SU-DHL-6 (cell line): ENCODE measurements at regions not wholly inside any gene's neighbourhood (a gene's known extent, or its start where the extent isn't known, plus 50 kb on each side); places are given as distances from the start of the nearest gene placed in this dataset.

Source experiments
- H2AFZ ChIP-seq: fragments of 200-600 bp; sonication (generic); 2 replicates; pipeline ENCODE4 v1.6.1; 2014; ENCODE audit warnings: low read depth, mild to moderate bottlenecking, moderate library complexity, mixed read lengths, antibody characterized with exemption, low read length; ENCODE audit not compliant: severe bottlenecking
- H3F3A ChIP-seq: fragments of 200-600 bp; shearing (Covaris generic); 2 replicates; pipeline ENCODE4 v1.6.0; 2016; ENCODE audit warnings: antibody characterized with exemption, mild to moderate bottlenecking; ENCODE audit not compliant: insufficient read depth
- H3K27ac ChIP-seq: fragments of 200-600 bp; sonication (generic); 2 replicates; pipeline ENCODE4 v1.5.1; 2016; ENCODE audit warnings: low read depth, mild to moderate bottlenecking, low read length, moderate library complexity, mixed read lengths
- H3K27me3 ChIP-seq: fragments of 200-600 bp; sonication (generic), shearing (Covaris generic); 2 replicates; pipeline ENCODE4 v1.6.0; 2014; ENCODE audit warnings: mild to moderate bottlenecking, low read length
- H3K36me3 ChIP-seq: fragments of 200-600 bp; sonication (generic); 2 replicates; pipeline ENCODE4 v1.6.1; 2014; ENCODE audit warnings: mild to moderate bottlenecking, low read length, mixed read lengths
- H3K4me2 ChIP-seq: fragments of 300-600, 200-600 bp; shearing (Covaris generic), sonication (generic); 2 replicates; pipeline ENCODE4 v1.6.0; 2014; ENCODE audit warnings: low read length, low read depth, mild to moderate bottlenecking; ENCODE audit not compliant: poor library complexity, severe bottlenecking
- H3K4me3 ChIP-seq: fragments of 200-600 bp; sonication (generic); 2 replicates; pipeline ENCODE4 v1.5.1; 2014; ENCODE audit warnings: antibody characterized with exemption, low read length, mild to moderate bottlenecking, mixed read lengths; ENCODE audit not compliant: insufficient read depth, poor library complexity, severe bottlenecking
- H3K79me2 ChIP-seq: fragments of 200-600 bp; sonication (generic); 2 replicates; pipeline ENCODE4 v1.6.1; 2014; ENCODE audit warnings: mild to moderate bottlenecking, low read length, moderate library complexity; ENCODE audit not compliant: insufficient read depth
- H3K9ac ChIP-seq: fragments of 200-600 bp; sonication (generic); 2 replicates; pipeline ENCODE4 v1.7.0; 2014; ENCODE audit warnings: mild to moderate bottlenecking, low read length
- H3K9me2 ChIP-seq: fragments of 200-600 bp; sonication (generic); replicated peaks from 2 replicates; pipeline ENCODE4 v1.6.1; 2014; ENCODE audit warnings: low read length; ENCODE audit not compliant: insufficient read depth
- H3K9me3 ChIP-seq: fragments of 200-600 bp; sonication (generic); 2 replicates; pipeline ENCODE4 v1.6.1; 2014; ENCODE audit warnings: low read length, mixed read lengths; ENCODE audit not compliant: insufficient read depth
- H4K20me1 ChIP-seq: fragments of 200-600 bp; sonication (generic); 2 replicates; pipeline ENCODE4 v1.6.1; 2014; ENCODE audit warnings: low read depth, mild to moderate bottlenecking, antibody characterized with exemption, low read length, moderate library complexity, mixed read lengths
- CTCF ChIP-seq: fragments of 200-600 bp; sonication (generic); IDR thresholded peaks from one replicate; pipeline ENCODE4 v1.5.1; 2017; ENCODE audit warnings: antibody characterized with exemption, mild to moderate bottlenecking, low read length, moderate library complexity; ENCODE audit not compliant: insufficient read depth, poor library complexity, severe bottlenecking
- EZH2phosphoT487 ChIP-seq: fragments of 200-600 bp; sonication (generic), shearing (Covaris generic); conservative IDR thresholded peaks from 2 replicates; pipeline ENCODE4 v1.6.1; 2018; ENCODE audit warnings: mild to moderate bottlenecking, antibody characterized with exemption, low read length, moderate library complexity, mixed read lengths

- TF ChIP-seq CTCF (no peak), EZH2phosphoT487 (no peak)
- Histone ChIP-seq H3K4me3 (no peak overlapping the region), H3K9me3 (no peaks in the 10 kb centered on the region), H3F3A (no peaks in the 10 kb centered on the region), H3K27ac (no peak overlapping the region), H3K9ac (no peak overlapping the region), H3K27me3 (no peaks in the 10 kb centered on the region), H3K9me2 (no peaks in the 10 kb centered on the region), H2AFZ (no peak overlapping the region), H3K4me2 (no peak overlapping the region), H3K36me3 (no peaks in the 10 kb centered on the region), H4K20me1 (no peaks in the 10 kb centered on the region), H3K79me2 (no peaks in the 10 kb centered on the region)
Measured at GRCh38 chr5:96033116-96033515, 71.5 kb upstream of the ELL2 start.

- H3K36me3 ChIP-seq: no peaks in the 10 kb centered on the region
- H2AFZ ChIP-seq: no peak overlapping the region
- H3K79me2 ChIP-seq: no peaks in the 10 kb centered on the region
- TF ChIP-seq EZH2phosphoT487: no peak
- TF ChIP-seq CTCF: no peak
- no peaks in the 10 kb centered on the region for H3K9me3 ChIP-seq
- H3K27me3 ChIP-seq: no peaks in the 10 kb centered on the region
- H3F3A ChIP-seq: no peaks in the 10 kb centered on the region
- H4K20me1 ChIP-seq: no peaks in the 10 kb centered on the region
- no peak overlapping the region for H3K9ac ChIP-seq
- no peak overlapping the region for H3K4me2 ChIP-seq
- H3K4me3 ChIP-seq: no peak overlapping the region
- no peak overlapping the region for H3K27ac ChIP-seq
- H3K9me2 ChIP-seq: no peaks in the 10 kb centered on the region
Measured at GRCh38 chr5:96031811-96032261, 70.2 kb upstream of the ELL2 start.

- H4K20me1 ChIP-seq: no peaks in the 10 kb centered on the region
- no peak for TF ChIP-seq EZH2phosphoT487
- TF ChIP-seq CTCF: no peak
- no peaks in the 10 kb centered on the region for H3K36me3 ChIP-seq
- no peaks in the 10 kb centered on the region for H3K9me3 ChIP-seq
- no peaks in the 10 kb centered on the region for H3K9me2 ChIP-seq
- H2AFZ ChIP-seq: no peak overlapping the region
- H3K27ac ChIP-seq: no peak overlapping the region
- no peak overlapping the region for H3K4me3 ChIP-seq
- H3K27me3 ChIP-seq: no peaks in the 10 kb centered on the region
- no peaks in the 10 kb centered on the region for H3F3A ChIP-seq
- no peak overlapping the region for H3K4me2 ChIP-seq
- H3K9ac ChIP-seq: no peak overlapping the region
- H3K79me2 ChIP-seq: no peaks in the 10 kb centered on the region
Measured at GRCh38 chr5:96031180-96031579, 69.5 kb upstream of the ELL2 start.
